ENCODE measurements at regions not wholly inside any gene's neighbourhood (a gene's known extent, or its start where the extent isn't known, plus 50 kb on each side); places are given as distances from the start of the nearest gene placed in this dataset.

DNA sequence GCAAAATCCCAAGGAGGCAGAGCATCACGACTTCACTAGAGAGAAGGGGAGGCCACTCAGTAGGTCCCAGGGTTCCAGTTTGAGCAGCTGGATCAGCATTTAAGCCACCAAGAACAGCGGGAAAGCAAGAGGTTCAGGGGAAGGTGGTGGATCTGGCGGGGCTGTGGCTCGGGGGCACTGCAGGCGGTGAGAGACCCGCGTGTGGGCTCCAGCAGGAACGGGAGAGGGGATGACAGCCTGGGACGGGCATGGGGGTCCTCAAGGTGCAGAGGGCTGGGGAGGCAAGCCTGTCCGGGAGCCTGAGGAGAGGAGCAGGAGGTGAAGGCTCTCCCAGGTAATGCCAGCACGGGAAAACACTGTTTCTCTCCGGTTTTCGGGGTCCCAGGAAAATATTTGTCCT lies 123.6 kb downstream of the IRX2 start:
- Histone ChIP-seq H3K4me1 (ENCODE audit: control insufficient read depth, insufficient read depth, low read length) (peaks cover 3% of the 10 kb centered on the region; the same call in 1 of the 2 replicates), H3K9me3 (ENCODE audit: control insufficient read depth, insufficient read depth, low read depth, low read length) (no peaks in the 10 kb centered on the region), H3K4me3 (ENCODE audit: low read depth, low read length) (no peak overlapping the region), H3K9ac (ENCODE audit: low read length) (no peak overlapping the region), H3K27ac (ENCODE audit: low read depth, low read length) (no peak overlapping the region), H3K27me3 (ENCODE audit: control insufficient read depth, insufficient read depth, low read length) (no peaks in the 10 kb centered on the region; the same call in 1 of the 2 replicates), H3K36me3 (ENCODE audit: control insufficient read depth, insufficient read depth, low read length) (no peaks in the 10 kb centered on the region)

DNA sequence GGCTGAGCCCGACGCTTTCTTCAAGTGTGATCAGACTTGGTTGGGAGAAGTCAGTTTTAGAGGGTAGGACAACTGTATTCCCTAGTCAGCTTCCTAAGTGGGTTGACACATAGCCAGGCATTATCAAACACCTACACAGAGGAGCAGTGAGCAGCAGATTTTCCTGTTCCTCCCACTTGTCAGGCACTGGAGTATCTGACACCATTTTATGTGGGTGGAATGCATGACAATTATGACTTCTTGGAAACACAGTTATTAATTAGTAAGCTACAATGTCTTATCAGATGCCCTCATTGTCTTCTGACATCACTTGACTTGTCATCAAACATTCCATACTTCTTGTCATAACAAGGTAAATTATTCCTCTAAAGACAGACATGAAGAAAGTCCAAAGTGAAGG lies 124.9 kb downstream of the IRX2 start:
- Histone ChIP-seq H3K9me3 (ENCODE audit: control insufficient read depth, insufficient read depth, low read depth, low read length) (no peaks in the 10 kb centered on the region), H3K4me3 (ENCODE audit: low read depth, low read length) (no peak overlapping the region), H3K4me1 (ENCODE audit: control insufficient read depth, insufficient read depth, low read length) (peaks cover 3% of the 10 kb centered on the region; the same call in 1 of the 2 replicates), H3K36me3 (ENCODE audit: control insufficient read depth, insufficient read depth, low read length) (no peaks in the 10 kb centered on the region), H3K27me3 (ENCODE audit: control insufficient read depth, insufficient read depth, low read length) (no peaks in the 10 kb centered on the region), H3K9ac (ENCODE audit: low read length) (no peak overlapping the region), H3K27ac (ENCODE audit: low read depth, low read length) (no peak overlapping the region)

DNA sequence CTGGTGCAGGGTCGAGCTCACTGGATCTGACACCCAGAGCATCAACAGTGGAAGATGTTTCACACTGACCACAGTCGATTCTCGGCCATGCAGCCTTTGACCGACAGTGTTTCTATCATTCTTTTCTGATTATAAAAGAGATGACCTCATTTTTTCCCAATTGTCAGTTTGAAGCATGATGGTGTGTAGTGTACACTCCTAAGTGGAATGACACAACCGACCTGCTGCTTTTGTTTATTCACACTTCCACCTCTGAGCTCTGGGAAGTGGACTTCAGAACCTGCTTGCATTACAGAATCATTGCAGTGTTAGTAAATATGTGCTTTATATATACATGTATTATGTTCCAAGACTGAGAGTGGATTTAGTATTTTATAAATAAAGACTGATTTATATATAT lies 128.6 kb downstream of the IRX2 start:
- no peaks in the 10 kb centered on the region for H3K4me1 ChIP-seq (ENCODE audit: control insufficient read depth, insufficient read depth, low read length)
- H3K9me3 ChIP-seq (ENCODE audit: control insufficient read depth, insufficient read depth, low read depth, low read length) = no peaks in the 10 kb centered on the region

GRCh38 chr5:2621631-2622030 lies 129.8 kb downstream of the IRX2 start:
- H3K9me3 ChIP-seq (ENCODE audit: control insufficient read depth, insufficient read depth, low read depth, low read length) = no peaks in the 10 kb centered on the region
- no peaks in the 10 kb centered on the region for H3K36me3 ChIP-seq (ENCODE audit: control insufficient read depth, insufficient read depth, low read length)
- no peaks in the 10 kb centered on the region for H3K27me3 ChIP-seq (ENCODE audit: control insufficient read depth, insufficient read depth, low read length)
- H3K9ac ChIP-seq (ENCODE audit: low read length) = no peak overlapping the region
- H3K4me3 ChIP-seq (ENCODE audit: low read depth, low read length) = no peak overlapping the region
- H3K4me1 ChIP-seq (ENCODE audit: control insufficient read depth, insufficient read depth, low read length) = no peaks in the 10 kb centered on the region
- H3K27ac ChIP-seq (ENCODE audit: low read depth, low read length) = no peak overlapping the region

More for the DNA sequence above, 128.6 kb downstream of the IRX2 start:
- Histone ChIP-seq H3K9ac (ENCODE audit: low read length) (no peak overlapping the region), H3K27me3 (ENCODE audit: control insufficient read depth, insufficient read depth, low read length) (no peaks in the 10 kb centered on the region), H3K36me3 (ENCODE audit: control insufficient read depth, insufficient read depth, low read length) (no peaks in the 10 kb centered on the region), H3K27ac (ENCODE audit: low read depth, low read length) (no peak overlapping the region), H3K4me3 (ENCODE audit: low read depth, low read length) (no peak overlapping the region)

- Histone ChIP-seq H3K9ac (ENCODE audit: low read length) (no peak overlapping the region), H3K9me3 (ENCODE audit: control insufficient read depth, insufficient read depth, low read depth, low read length) (no peaks in the 10 kb centered on the region), H3K4me3 (ENCODE audit: low read depth, low read length) (no peak overlapping the region), H3K27ac (ENCODE audit: low read depth, low read length) (no peak overlapping the region), H3K27me3 (ENCODE audit: control insufficient read depth, insufficient read depth, low read length) (no peaks in the 10 kb centered on the region), H3K36me3 (ENCODE audit: control insufficient read depth, insufficient read depth, low read length) (no peaks in the 10 kb centered on the region), H3K4me1 (ENCODE audit: control insufficient read depth, insufficient read depth, low read length) (no peaks in the 10 kb centered on the region)
These were observed 132.3 kb downstream of the IRX2 start for GRCh38 chr5:2619216-2619615.

GRCh38 chr5:2617461-2617860 lies 134.0 kb downstream of the IRX2 start:
- no peak overlapping the region for H3K27ac ChIP-seq (ENCODE audit: low read depth, low read length)
- H3K4me3 ChIP-seq (ENCODE audit: low read depth, low read length) = no peak overlapping the region
- H3K36me3 ChIP-seq (ENCODE audit: control insufficient read depth, insufficient read depth, low read length) = no peaks in the 10 kb centered on the region
- H3K9me3 ChIP-seq (ENCODE audit: control insufficient read depth, insufficient read depth, low read depth, low read length) = no peaks in the 10 kb centered on the region
- no peaks in the 10 kb centered on the region for H3K4me1 ChIP-seq (ENCODE audit: control insufficient read depth, insufficient read depth, low read length)
- H3K27me3 ChIP-seq (ENCODE audit: control insufficient read depth, insufficient read depth, low read length) = no peaks in the 10 kb centered on the region
- H3K9ac ChIP-seq (ENCODE audit: low read length) = no peak overlapping the region

- Histone ChIP-seq H3K9ac (ENCODE audit: low read length) (no peak overlapping the region), H3K4me3 (ENCODE audit: low read depth, low read length) (no peak overlapping the region), H3K27me3 (ENCODE audit: control insufficient read depth, insufficient read depth, low read length) (no peaks in the 10 kb centered on the region), H3K4me1 (ENCODE audit: control insufficient read depth, insufficient read depth, low read length) (no peaks in the 10 kb centered on the region), H3K36me3 (ENCODE audit: control insufficient read depth, insufficient read depth, low read length) (no peaks in the 10 kb centered on the region), H3K9me3 (ENCODE audit: control insufficient read depth, insufficient read depth, low read depth, low read length) (no peaks in the 10 kb centered on the region), H3K27ac (ENCODE audit: low read depth, low read length) (no peak overlapping the region)
These were observed 135.6 kb downstream of the IRX2 start for GRCh38 chr5:2615917-2616316.

GRCh38 chr5:2614571-2614970 lies 136.9 kb downstream of the IRX2 start:
- no peak overlapping the region for H3K9ac ChIP-seq (ENCODE audit: low read length)
- H3K4me3 ChIP-seq (ENCODE audit: low read depth, low read length) = no peak overlapping the region
- H3K36me3 ChIP-seq (ENCODE audit: control insufficient read depth, insufficient read depth, low read length) = no peaks in the 10 kb centered on the region
- H3K9me3 ChIP-seq (ENCODE audit: control insufficient read depth, insufficient read depth, low read depth, low read length) = no peaks in the 10 kb centered on the region
- no peaks in the 10 kb centered on the region for H3K27me3 ChIP-seq (ENCODE audit: control insufficient read depth, insufficient read depth, low read length)
- no peaks in the 10 kb centered on the region for H3K4me1 ChIP-seq (ENCODE audit: control insufficient read depth, insufficient read depth, low read length)
- H3K27ac ChIP-seq (ENCODE audit: low read depth, low read length) = no peak overlapping the region

DNA sequence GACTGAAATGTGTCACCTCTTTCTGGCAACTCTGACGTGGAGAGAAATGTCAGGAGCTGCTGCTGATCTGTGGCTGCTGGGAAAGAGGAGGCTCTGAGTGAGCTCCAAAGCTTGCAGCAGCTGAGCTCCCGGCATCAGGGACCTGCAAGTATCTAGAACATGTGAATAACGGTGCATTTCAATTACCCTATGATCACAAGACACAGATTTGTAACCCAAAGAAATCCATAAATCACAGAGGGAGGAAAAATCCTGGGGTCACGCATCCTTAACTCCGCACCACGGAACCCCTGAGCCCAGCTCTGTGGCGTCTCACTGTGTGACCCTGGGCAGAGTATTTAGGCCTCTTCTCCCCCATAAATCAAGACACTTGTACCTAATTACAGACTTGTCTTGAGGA lies 139.8 kb downstream of the IRX2 start:
- H3K9me3 ChIP-seq (ENCODE audit: control insufficient read depth, insufficient read depth, low read depth, low read length) = no peaks in the 10 kb centered on the region
- H3K4me1 ChIP-seq (ENCODE audit: control insufficient read depth, insufficient read depth, low read length) = no peaks in the 10 kb centered on the region
- H3K27me3 ChIP-seq (ENCODE audit: control insufficient read depth, insufficient read depth, low read length) = no peaks in the 10 kb centered on the region
- H3K9ac ChIP-seq (ENCODE audit: low read length) = no peak overlapping the region
- H3K27ac ChIP-seq (ENCODE audit: low read depth, low read length) = no peak overlapping the region
- no peak overlapping the region for H3K4me3 ChIP-seq (ENCODE audit: low read depth, low read length)
- H3K36me3 ChIP-seq (ENCODE audit: control insufficient read depth, insufficient read depth, low read length) = no peaks in the 10 kb centered on the region

- no peaks in the 10 kb centered on the region for H3K27me3 ChIP-seq (ENCODE audit: control insufficient read depth, insufficient read depth, low read length)
- no peaks in the 10 kb centered on the region for H3K36me3 ChIP-seq (ENCODE audit: control insufficient read depth, insufficient read depth, low read length)
- no peaks in the 10 kb centered on the region for H3K4me1 ChIP-seq (ENCODE audit: control insufficient read depth, insufficient read depth, low read length)
- no peak overlapping the region for H3K4me3 ChIP-seq (ENCODE audit: low read depth, low read length)
- no peak overlapping the region for H3K27ac ChIP-seq (ENCODE audit: low read depth, low read length)
- H3K9ac ChIP-seq (ENCODE audit: low read length) = no peak overlapping the region
- no peaks in the 10 kb centered on the region for H3K9me3 ChIP-seq (ENCODE audit: control insufficient read depth, insufficient read depth, low read depth, low read length)
These were observed 140.5 kb downstream of the IRX2 start for GRCh38 chr5:2610986-2611385.

- H3K9ac ChIP-seq (ENCODE audit: low read length) = no peak overlapping the region
- no peaks in the 10 kb centered on the region for H3K4me1 ChIP-seq (ENCODE audit: control insufficient read depth, insufficient read depth, low read length)
- no peak overlapping the region for H3K27ac ChIP-seq (ENCODE audit: low read depth, low read length)
- no peaks in the 10 kb centered on the region for H3K36me3 ChIP-seq (ENCODE audit: control insufficient read depth, insufficient read depth, low read length)
- H3K4me3 ChIP-seq (ENCODE audit: low read depth, low read length) = no peak overlapping the region
- H3K27me3 ChIP-seq (ENCODE audit: control insufficient read depth, insufficient read depth, low read length) = no peaks in the 10 kb centered on the region
- H3K9me3 ChIP-seq (ENCODE audit: control insufficient read depth, insufficient read depth, low read depth, low read length) = no peaks in the 10 kb centered on the region
These were observed 143.1 kb downstream of the IRX2 start for GRCh38 chr5:2608391-2608790.

DNA sequence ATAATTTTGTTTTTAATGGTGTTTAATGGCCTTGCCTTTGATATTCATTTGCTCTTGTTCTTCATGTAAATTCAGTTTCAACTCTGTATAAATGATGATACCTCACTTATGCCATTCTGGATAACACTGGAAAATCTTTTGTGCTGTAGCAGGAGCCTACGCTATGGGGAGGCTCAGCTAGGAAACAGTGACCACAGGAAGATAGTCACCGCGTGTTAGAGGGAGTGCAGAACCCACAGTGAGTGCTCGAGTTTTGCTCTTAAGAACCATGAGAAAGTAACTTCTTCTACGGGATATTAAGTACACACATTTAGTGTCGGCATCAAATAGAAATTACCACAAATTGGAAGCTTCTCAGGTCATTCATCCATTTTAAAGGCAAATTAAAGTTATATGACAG lies 143.9 kb downstream of the IRX2 start:
- Histone ChIP-seq H3K9ac (ENCODE audit: low read length) (no peak overlapping the region), H3K4me1 (ENCODE audit: control insufficient read depth, insufficient read depth, low read length) (no peaks in the 10 kb centered on the region), H3K27me3 (ENCODE audit: control insufficient read depth, insufficient read depth, low read length) (no peaks in the 10 kb centered on the region), H3K27ac (ENCODE audit: low read depth, low read length) (no peak overlapping the region), H3K4me3 (ENCODE audit: low read depth, low read length) (no peak overlapping the region), H3K36me3 (ENCODE audit: control insufficient read depth, insufficient read depth, low read length) (no peaks in the 10 kb centered on the region), H3K9me3 (ENCODE audit: control insufficient read depth, insufficient read depth, low read depth, low read length) (no peaks in the 10 kb centered on the region)

All from HUES6 (cell line).